ENCODE measurements at regions not wholly inside any gene's neighbourhood (a gene's known extent, or its start where the extent isn't known, plus 50 kb on each side); places are given as distances from the start of the nearest gene placed in this dataset.

- DNase-seq, result no peak
Observed at GRCh38 chr2:195606179-195606578, 50.8 kb upstream of the SLC39A10 start.

GRCh38 chr2:195604706-195605105 is 52.3 kb upstream of the SLC39A10 start:
- no peak for DNase-seq

GRCh38 chr2:195603998-195604397 is 53.0 kb upstream of the SLC39A10 start:
- DNase-seq, result no peak

- DNase-seq, result no peak
Observed at GRCh38 chr2:195603408-195603807, 53.6 kb upstream of the SLC39A10 start.

GRCh38 chr2:195602687-195603086 is 54.3 kb upstream of the SLC39A10 start:
- no peak for DNase-seq

GRCh38 chr2:195601361-195601760 is 55.7 kb upstream of the SLC39A10 start:
- no peak for DNase-seq

GRCh38 chr2:195600778-195601177 is 56.2 kb upstream of the SLC39A10 start:
- no peak for DNase-seq

GRCh38 chr2:195596840-195597239 is 60.2 kb upstream of the SLC39A10 start:
- DNase-seq, result no peak

GRCh38 chr2:195595825-195596224 is 61.2 kb upstream of the SLC39A10 start:
- no peak for DNase-seq

- DNase-seq, result no peak
Observed at GRCh38 chr2:195594919-195595694, 61.9 kb upstream of the SLC39A10 start.

- DNase-seq, result no peak
Observed at GRCh38 chr2:195594248-195594647, 62.8 kb upstream of the SLC39A10 start.

- no peak for DNase-seq
Observed at GRCh38 chr2:195592105-195592504, 64.9 kb upstream of the SLC39A10 start.

GRCh38 chr2:195590861-195591205 is 66.2 kb upstream of the SLC39A10 start:
- no peak for DNase-seq

- no peak for DNase-seq
Observed at GRCh38 chr2:195590199-195590860, 66.7 kb upstream of the SLC39A10 start.

- no peak for DNase-seq
Observed at GRCh38 chr2:195587966-195588365, 69.1 kb upstream of the SLC39A10 start.

- no peak for DNase-seq
Observed at GRCh38 chr2:195586062-195586714, 70.8 kb upstream of the SLC39A10 start.

GRCh38 chr2:195582188-195582587 is 74.8 kb upstream of the SLC39A10 start:
- DNase-seq, result no peak

- DNase-seq, result no peak
Observed at GRCh38 chr2:195579776-195580555, 77.1 kb upstream of the SLC39A10 start.

GRCh38 chr2:195575879-195576401 is 81.1 kb upstream of the SLC39A10 start:
- peak; percentile 5 for DNase-seq

GRCh38 chr2:195575016-195575415 is 82.0 kb upstream of the SLC39A10 start:
- no peak for DNase-seq

- DNase-seq, result no peak
Observed at GRCh38 chr2:195574312-195574711, 82.7 kb upstream of the SLC39A10 start.

GRCh38 chr2:195572895-195573683 is 83.9 kb upstream of the SLC39A10 start:
- no peak for DNase-seq
